Panc1 (cell line): ENCODE measurements at regions not wholly inside any gene's neighbourhood (a gene's known extent, or its start where the extent isn't known, plus 50 kb on each side); places are given as distances from the start of the nearest gene placed in this dataset.

Experiments
- POLR2AphosphoS5 ChIP-seq: IDR thresholded peaks from 2 replicates; pipeline ENCODE4 v1.6.1; 2012; ENCODE audit warnings: mild to moderate bottlenecking, low read depth, low read length, moderate library complexity
- SIN3A ChIP-seq: IDR thresholded peaks from 2 replicates; pipeline ENCODE4 v1.6.1; 2012; ENCODE audit warnings: low read depth, mild to moderate bottlenecking, low read length, moderate library complexity, borderline replicate concordance; ENCODE audit not compliant: insufficient read depth
- TCF7L2 ChIP-seq: IDR thresholded peaks from 2 replicates; pipeline ENCODE4 v1.6.1; 2011; ENCODE audit warnings: mild to moderate bottlenecking, low read depth, low read length, inconsistent platforms
- TF ChIP-seq, protein P1 (sequence below): fragments of 450-650 bp; IDR thresholded peaks from 2 replicates; pipeline ENCODE4 v1.5.1; 2017; ENCODE audit warnings: mild to moderate bottlenecking
- TF ChIP-seq, protein P2 (sequence below), 2 experiments: IDR thresholded peaks; 2 replicates each; pipeline ENCODE4 v1.6.1; 2011 to 2012; ENCODE audit warnings: low read depth in 2 of 2, control low read depth in 1 of 2, low read length in 1 of 2, mild to moderate bottlenecking in 1 of 2, moderate library complexity in 1 of 2; ENCODE audit not compliant: insufficient read depth in 1 of 2

DNA sequence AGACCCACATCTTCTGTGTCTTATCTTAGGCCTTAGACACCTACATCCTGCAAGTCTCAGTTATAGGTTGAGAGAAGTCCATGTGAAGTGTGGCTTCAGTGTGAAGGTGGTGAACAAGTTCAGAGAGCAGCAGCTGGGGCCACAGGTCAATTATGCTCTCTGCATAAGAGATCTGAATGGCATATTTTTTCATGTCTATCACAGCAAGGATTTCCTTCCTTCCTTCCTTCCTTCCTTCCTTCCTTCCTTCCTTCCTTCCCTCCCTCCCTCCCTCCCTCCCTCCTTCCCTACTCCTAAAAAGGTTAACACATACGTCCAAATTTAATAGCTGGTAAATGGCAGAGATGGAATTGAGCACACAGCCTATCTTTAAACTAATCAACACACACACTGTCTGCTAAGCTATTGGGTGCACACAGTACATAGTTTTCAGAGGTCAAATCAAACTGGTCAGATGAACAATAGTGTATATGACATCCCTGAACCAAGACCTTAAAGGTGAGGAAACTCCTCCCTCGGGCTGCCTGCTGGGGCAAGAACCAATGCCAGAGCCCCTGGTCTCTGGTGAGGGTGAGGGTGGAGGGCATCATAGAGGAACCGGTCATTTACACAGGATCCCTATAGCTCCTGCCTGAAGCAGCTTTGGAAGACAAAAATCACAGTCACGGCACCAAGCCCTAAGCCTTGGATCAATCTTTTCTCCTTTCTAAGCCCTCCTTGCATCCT lies 240.9 kb downstream of the ICOS start:
- TF ChIP-seq, protein P1, sequence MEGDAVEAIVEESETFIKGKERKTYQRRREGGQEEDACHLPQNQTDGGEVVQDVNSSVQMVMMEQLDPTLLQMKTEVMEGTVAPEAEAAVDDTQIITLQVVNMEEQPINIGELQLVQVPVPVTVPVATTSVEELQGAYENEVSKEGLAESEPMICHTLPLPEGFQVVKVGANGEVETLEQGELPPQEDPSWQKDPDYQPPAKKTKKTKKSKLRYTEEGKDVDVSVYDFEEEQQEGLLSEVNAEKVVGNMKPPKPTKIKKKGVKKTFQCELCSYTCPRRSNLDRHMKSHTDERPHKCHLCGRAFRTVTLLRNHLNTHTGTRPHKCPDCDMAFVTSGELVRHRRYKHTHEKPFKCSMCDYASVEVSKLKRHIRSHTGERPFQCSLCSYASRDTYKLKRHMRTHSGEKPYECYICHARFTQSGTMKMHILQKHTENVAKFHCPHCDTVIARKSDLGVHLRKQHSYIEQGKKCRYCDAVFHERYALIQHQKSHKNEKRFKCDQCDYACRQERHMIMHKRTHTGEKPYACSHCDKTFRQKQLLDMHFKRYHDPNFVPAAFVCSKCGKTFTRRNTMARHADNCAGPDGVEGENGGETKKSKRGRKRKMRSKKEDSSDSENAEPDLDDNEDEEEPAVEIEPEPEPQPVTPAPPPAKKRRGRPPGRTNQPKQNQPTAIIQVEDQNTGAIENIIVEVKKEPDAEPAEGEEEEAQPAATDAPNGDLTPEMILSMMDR, result no peak
- TF ChIP-seq POLR2AphosphoS5, result no peak
- no peak for TF ChIP-seq TCF7L2
- TF ChIP-seq, protein P2, sequence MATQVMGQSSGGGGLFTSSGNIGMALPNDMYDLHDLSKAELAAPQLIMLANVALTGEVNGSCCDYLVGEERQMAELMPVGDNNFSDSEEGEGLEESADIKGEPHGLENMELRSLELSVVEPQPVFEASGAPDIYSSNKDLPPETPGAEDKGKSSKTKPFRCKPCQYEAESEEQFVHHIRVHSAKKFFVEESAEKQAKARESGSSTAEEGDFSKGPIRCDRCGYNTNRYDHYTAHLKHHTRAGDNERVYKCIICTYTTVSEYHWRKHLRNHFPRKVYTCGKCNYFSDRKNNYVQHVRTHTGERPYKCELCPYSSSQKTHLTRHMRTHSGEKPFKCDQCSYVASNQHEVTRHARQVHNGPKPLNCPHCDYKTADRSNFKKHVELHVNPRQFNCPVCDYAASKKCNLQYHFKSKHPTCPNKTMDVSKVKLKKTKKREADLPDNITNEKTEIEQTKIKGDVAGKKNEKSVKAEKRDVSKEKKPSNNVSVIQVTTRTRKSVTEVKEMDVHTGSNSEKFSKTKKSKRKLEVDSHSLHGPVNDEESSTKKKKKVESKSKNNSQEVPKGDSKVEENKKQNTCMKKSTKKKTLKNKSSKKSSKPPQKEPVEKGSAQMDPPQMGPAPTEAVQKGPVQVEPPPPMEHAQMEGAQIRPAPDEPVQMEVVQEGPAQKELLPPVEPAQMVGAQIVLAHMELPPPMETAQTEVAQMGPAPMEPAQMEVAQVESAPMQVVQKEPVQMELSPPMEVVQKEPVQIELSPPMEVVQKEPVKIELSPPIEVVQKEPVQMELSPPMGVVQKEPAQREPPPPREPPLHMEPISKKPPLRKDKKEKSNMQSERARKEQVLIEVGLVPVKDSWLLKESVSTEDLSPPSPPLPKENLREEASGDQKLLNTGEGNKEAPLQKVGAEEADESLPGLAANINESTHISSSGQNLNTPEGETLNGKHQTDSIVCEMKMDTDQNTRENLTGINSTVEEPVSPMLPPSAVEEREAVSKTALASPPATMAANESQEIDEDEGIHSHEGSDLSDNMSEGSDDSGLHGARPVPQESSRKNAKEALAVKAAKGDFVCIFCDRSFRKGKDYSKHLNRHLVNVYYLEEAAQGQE (IDR thresholded peaks at IDR 0.05; ENCODE audit: insufficient read depth in 1 of 2, low read depth in 2 of 2, low read length in 1 of 2), result no peak
- no peak for TF ChIP-seq SIN3A
